DMS 273 (cell line): ENCODE measurements at regions not wholly inside any gene's neighbourhood (a gene's known extent, or its start where the extent isn't known, plus 50 kb on each side); places are given as distances from the start of the nearest gene placed in this dataset.
"Not testable (repeated sequence)": the region's sequence is repeated elsewhere in the genome, so short reads cannot be mapped to it uniquely, and the experiment has no call there.

Source experiments
- DNase-seq: peaks from one replicate; lab custom pipeline; 2025; ENCODE audit not compliant: unreplicated experiment; lab: John Stamatoyannopoulos, UW

- no peak for DNase-seq
These were observed 315.9 kb downstream of the BCHE start for GRCh38 chr3:165521131-165521871.

- DNase-seq = no peak
These were observed 317.5 kb downstream of the BCHE start for GRCh38 chr3:165519687-165520086.

- DNase-seq = no peak
These were observed 318.9 kb downstream of the BCHE start for GRCh38 chr3:165518346-165518745.

GRCh38 chr3:165513715-165514701 is 317.8 kb upstream of the SLITRK3 start:
- DNase-seq = no peak

- no peak for DNase-seq
These were observed 311.4 kb upstream of the SLITRK3 start for GRCh38 chr3:165507576-165507975.

GRCh38 chr3:165507060-165507459 is 310.9 kb upstream of the SLITRK3 start:
- DNase-seq = no peak

- no peak for DNase-seq
These were observed 309.5 kb upstream of the SLITRK3 start for GRCh38 chr3:165505657-165506056.

- no peak for DNase-seq
These were observed 308.4 kb upstream of the SLITRK3 start for GRCh38 chr3:165504554-165504953.

- DNase-seq = no peak
These were observed 307.6 kb upstream of the SLITRK3 start for GRCh38 chr3:165503825-165504224.

GRCh38 chr3:165503346-165503745 is 307.2 kb upstream of the SLITRK3 start:
- no peak for DNase-seq

- no peak for DNase-seq
These were observed 306.5 kb upstream of the SLITRK3 start for GRCh38 chr3:165502707-165503106.

- DNase-seq = not testable (repeated sequence)
These were observed 302.6 kb upstream of the SLITRK3 start for GRCh38 chr3:165498742-165499141.

GRCh38 chr3:165491487-165491886 is 295.3 kb upstream of the SLITRK3 start:
- DNase-seq = no peak

GRCh38 chr3:165476399-165477060 is 280.3 kb upstream of the SLITRK3 start:
- no peak for DNase-seq

GRCh38 chr3:165466856-165467255 is 270.7 kb upstream of the SLITRK3 start:
- no peak for DNase-seq

GRCh38 chr3:165464736-165465135 is 268.6 kb upstream of the SLITRK3 start:
- DNase-seq = no peak

- DNase-seq = no peak
These were observed 267.3 kb upstream of the SLITRK3 start for GRCh38 chr3:165463531-165463930.

- no peak for DNase-seq
These were observed 266.6 kb upstream of the SLITRK3 start for GRCh38 chr3:165462636-165463334.

- DNase-seq = no peak
These were observed 264.0 kb upstream of the SLITRK3 start for GRCh38 chr3:165459924-165460835.

- DNase-seq = no peak
These were observed 262.9 kb upstream of the SLITRK3 start for GRCh38 chr3:165459111-165459510.
